GM12892 (cell line): ENCODE measurements at regions not wholly inside any gene's neighbourhood (a gene's known extent, or its start where the extent isn't known, plus 50 kb on each side); places are given as distances from the start of the nearest gene placed in this dataset.

Source experiments
- POLR2A ChIP-seq: IDR thresholded peaks from 2 replicates; pipeline ENCODE4 v1.6.1; 2011; ENCODE audit warnings: low read depth, low read length, control low read depth
- POLR2AphosphoS5 ChIP-seq: IDR thresholded peaks from 2 replicates; pipeline ENCODE4 v1.6.1; 2011; ENCODE audit warnings: low read depth, low read length, control low read depth
- TAF1 ChIP-seq: IDR thresholded peaks from 2 replicates; pipeline ENCODE4 v1.6.1; 2011; ENCODE audit warnings: low read depth, mild to moderate bottlenecking, control low read depth, low read length, borderline replicate concordance

- TF ChIP-seq POLR2A (no peak), POLR2AphosphoS5 (no peak), TAF1 (no peak)
These were observed 189.7 kb downstream of the PPARGC1A start for GRCh38 chr4:23700197-23700596.
